ENCODE measurements at regions not wholly inside any gene's neighbourhood (a gene's known extent, or its start where the extent isn't known, plus 50 kb on each side); places are given as distances from the start of the nearest gene placed in this dataset.

GRCh38 chr16:85376292-85377095, 236.6 kb upstream of the GSE1 start:
- DNase-seq (ENCODE audit: low spot score) = no peak

- no peak for DNase-seq (ENCODE audit: low spot score)
Measured at GRCh38 chr16:85377388-85378144, 235.6 kb upstream of the GSE1 start.

GRCh38 chr16:85378145-85379040, 234.7 kb upstream of the GSE1 start:
- no peak for DNase-seq (ENCODE audit: low spot score)

GRCh38 chr16:85379041-85380001, 233.8 kb upstream of the GSE1 start:
- no peak for DNase-seq (ENCODE audit: low spot score)

- DNase-seq (ENCODE audit: low spot score) = no peak
Measured at GRCh38 chr16:85380002-85380395, 233.1 kb upstream of the GSE1 start.

GRCh38 chr16:85380905-85381737, 232.0 kb upstream of the GSE1 start:
- no peak for DNase-seq (ENCODE audit: low spot score)

- DNase-seq (ENCODE audit: low spot score) = no peak
Measured at GRCh38 chr16:85381738-85382592, 231.2 kb upstream of the GSE1 start.

GRCh38 chr16:85382717-85383118, 230.4 kb upstream of the GSE1 start:
- no peak for DNase-seq (ENCODE audit: low spot score)

- DNase-seq (ENCODE audit: low spot score) = no peak
Measured at GRCh38 chr16:85383836-85384832, 229.0 kb upstream of the GSE1 start.

- peak; percentile 69 for DNase-seq (ENCODE audit: low spot score)
Measured at GRCh38 chr16:85384833-85385462, 228.2 kb upstream of the GSE1 start.

GRCh38 chr16:85385463-85386331, 227.4 kb upstream of the GSE1 start:
- peak; percentile 63 for DNase-seq (ENCODE audit: low spot score)

- no peak for DNase-seq (ENCODE audit: low spot score)
Measured at GRCh38 chr16:85386467-85387170, 226.5 kb upstream of the GSE1 start.

GRCh38 chr16:85387171-85387507, 226.0 kb upstream of the GSE1 start:
- DNase-seq (ENCODE audit: low spot score) = no peak

GRCh38 chr16:85387731-85388295, 225.3 kb upstream of the GSE1 start:
- DNase-seq (ENCODE audit: low spot score) = no peak

GRCh38 chr16:85389679-85390470, 223.2 kb upstream of the GSE1 start:
- peak; percentile 76 for DNase-seq (ENCODE audit: low spot score)
